ENCODE measurements at regions not wholly inside any gene's neighbourhood (a gene's known extent, or its start where the extent isn't known, plus 50 kb on each side); places are given as distances from the start of the nearest gene placed in this dataset.

GRCh38 chr5:82635561-82636288, 357.6 kb upstream of the RPS23 start (continued):
- TF ChIP-seq CTCF (CRISPR knock-in tag; IDR thresholded peaks at IDR 0.05) (no peak), ZNF362 (CRISPR knock-in tag; IDR thresholded peaks at IDR 0.05; ENCODE audit: borderline replicate concordance) (peak; percentile 79; the same call in 1 of the 2 replicates), HNF1A (IDR thresholded peaks at IDR 0.05; ENCODE audit: low read depth) (peak; percentile 99), HNF1A (CRISPR knock-in tag; IDR thresholded peaks at IDR 0.05; ENCODE audit: borderline replicate concordance) (peak; percentile 100), JUN (CRISPR knock-in tag; IDR thresholded peaks at IDR 0.05) (peak; percentile 95), ZBTB14 (CRISPR knock-in tag; IDR thresholded peaks at IDR 0.05) (no peak), PRPF4 (IDR thresholded peaks at IDR 0.05; ENCODE audit: low read depth, low read length, poor library complexity, severe bottlenecking) (no peak), JDP2 (CRISPR knock-in tag; IDR thresholded peaks at IDR 0.05; ENCODE audit: borderline replicate concordance) (no peak), ATRX (CRISPR knock-in tag; IDR thresholded peaks at IDR 0.05; ENCODE audit: borderline replicate concordance) (no peak), LCORL (IDR thresholded peaks at IDR 0.05) (no peak), LCORL (CRISPR knock-in tag; IDR thresholded peaks at IDR 0.05) (peak; percentile 47; the same call in 1 of the 2 replicates), ATM (IDR thresholded peaks at IDR 0.05; ENCODE audit: borderline replicate concordance) (no peak), ZNF781 (CRISPR knock-in tag; IDR thresholded peaks at IDR 0.05; ENCODE audit: borderline replicate concordance, not compliant biosample characterization) (no peak), ISL2 (CRISPR knock-in tag; IDR thresholded peaks at IDR 0.05) (peak; percentile 95), SSRP1 (CRISPR knock-in tag; IDR thresholded peaks at IDR 0.05) (peak; percentile 25; the same call in 1 of the 2 replicates), CBX5 (CRISPR knock-in tag; IDR thresholded peaks at IDR 0.05; ENCODE audit: borderline replicate concordance) (0 out of 2 replicates have a peak, but pooled peaks have one; percentile 24), ZNF674 (CRISPR knock-in tag; IDR thresholded peaks at IDR 0.05; ENCODE audit: low read depth) (no peak), HHEX (CRISPR knock-in tag; IDR thresholded peaks at IDR 0.05) (peak; percentile 94), FOXA3 (CRISPR knock-in tag; IDR thresholded peaks at IDR 0.05) (peak; percentile 99), HNRNPUL1 (IDR thresholded peaks at IDR 0.05; ENCODE audit: low read depth, low read length) (peak; percentile 77; the same call in 1 of the 2 replicates), SOX6 (IDR thresholded peaks at IDR 0.05) (no peak), SOX6 (CRISPR knock-in tag; IDR thresholded peaks at IDR 0.05) (peak; percentile 97), ZNF878 (CRISPR knock-in tag; IDR thresholded peaks at IDR 0.05) (peak; percentile 96)

All from HepG2 (cell line).